Transverse colon (tissue), 4 donors: ENCODE measurements at regions not wholly inside any gene's neighbourhood (a gene's known extent, or its start where the extent isn't known, plus 50 kb on each side); places are given as distances from the start of the nearest gene placed in this dataset.
A peak's percentile ranks its signal among the peaks of the same experiment; 100 is the strongest.

Experiments used
- CTCF ChIP-seq, 5 experiments: fragments of 200-600 bp in 3 of 5; fragments of 450-650 bp in 2 of 5; sonication (generic) in 3 of 5; IDR thresholded peaks; 1 replicate in 2 of 5; 2 replicates in 3 of 5; pipeline ENCODE4 v1.5.1; 2016 to 2017; ENCODE audit warnings: antibody characterized with exemption in 5 of 5, inconsistent platforms in 3 of 5, mild to moderate bottlenecking in 2 of 5, moderate library complexity in 1 of 5
- POLR2AphosphoS5 ChIP-seq, 3 donors: sonication (generic); formaldehyde crosslinking; IDR thresholded peaks; one replicate each; pipeline ENCODE4 v1.6.1; 2016; ENCODE audit warnings: antibody characterized with exemption in 3 of 3

GRCh38 chr4:86497980-86498862 is 95.9 kb upstream of the PTPN13 start:
- TF ChIP-seq CTCF (IDR thresholded peaks at IDR 0.05) (peak; percentile 58 to 74 (median 67)), POLR2AphosphoS5 (IDR thresholded peaks at IDR 0.05) (no peak)
